Thyroid gland (tissue), 4 donors: ENCODE measurements at regions not wholly inside any gene's neighbourhood (a gene's known extent, or its start where the extent isn't known, plus 50 kb on each side); places are given as distances from the start of the nearest gene placed in this dataset.

Source experiments
- CTCF ChIP-seq, 6 experiments: fragments of 200-600 bp in 3 of 6; fragments of 450-650 bp in 3 of 6; sonication (generic) in 3 of 6; IDR thresholded peaks; one replicate each; pipeline ENCODE4 v1.5.1; 2016 to 2019; ENCODE audit warnings: antibody characterized with exemption in 6 of 6, mild to moderate bottlenecking in 2 of 6, inconsistent platforms in 1 of 6, moderate library complexity in 1 of 6
- POLR2A ChIP-seq, 2 donors: fragments of 450-650 bp; IDR thresholded peaks; one replicate each; pipeline ENCODE4 v1.6.1; 2017; ENCODE audit warnings: antibody characterized with exemption in 2 of 2, mild to moderate bottlenecking in 2 of 2, moderate library complexity in 1 of 2

DNA sequence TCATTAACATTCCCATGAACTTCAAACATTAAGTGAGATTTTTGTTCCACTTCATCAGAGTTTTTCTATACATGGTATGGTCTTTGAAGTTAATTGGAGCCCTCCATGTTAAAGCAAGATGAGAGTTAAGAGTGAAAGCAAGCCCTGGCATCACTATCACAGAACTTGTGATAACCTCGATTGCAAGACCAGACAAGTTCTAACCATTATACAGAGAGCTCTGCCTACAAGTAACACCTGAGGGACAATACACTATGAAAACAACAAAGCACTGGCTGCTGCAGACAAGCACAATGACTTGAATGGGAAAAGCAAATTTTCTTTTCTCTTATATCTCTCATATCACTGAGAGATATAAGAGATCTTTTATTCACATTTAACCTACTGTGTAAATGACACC lies 126.6 kb upstream of the GYPA start:
- TF ChIP-seq CTCF (IDR thresholded peaks at IDR 0.05) (no peak), POLR2A (IDR thresholded peaks at IDR 0.05) (no peak)
